CD1c-positive myeloid dendritic cell (primary cell): ENCODE measurements at regions not wholly inside any gene's neighbourhood (a gene's known extent, or its start where the extent isn't known, plus 50 kb on each side); places are given as distances from the start of the nearest gene placed in this dataset.

Experiments
- DNase-seq: peaks from one replicate; pipeline ENCODE4 v3.0.0-alpha.2; 2016; ENCODE audit errors: extremely low spot score

DNA sequence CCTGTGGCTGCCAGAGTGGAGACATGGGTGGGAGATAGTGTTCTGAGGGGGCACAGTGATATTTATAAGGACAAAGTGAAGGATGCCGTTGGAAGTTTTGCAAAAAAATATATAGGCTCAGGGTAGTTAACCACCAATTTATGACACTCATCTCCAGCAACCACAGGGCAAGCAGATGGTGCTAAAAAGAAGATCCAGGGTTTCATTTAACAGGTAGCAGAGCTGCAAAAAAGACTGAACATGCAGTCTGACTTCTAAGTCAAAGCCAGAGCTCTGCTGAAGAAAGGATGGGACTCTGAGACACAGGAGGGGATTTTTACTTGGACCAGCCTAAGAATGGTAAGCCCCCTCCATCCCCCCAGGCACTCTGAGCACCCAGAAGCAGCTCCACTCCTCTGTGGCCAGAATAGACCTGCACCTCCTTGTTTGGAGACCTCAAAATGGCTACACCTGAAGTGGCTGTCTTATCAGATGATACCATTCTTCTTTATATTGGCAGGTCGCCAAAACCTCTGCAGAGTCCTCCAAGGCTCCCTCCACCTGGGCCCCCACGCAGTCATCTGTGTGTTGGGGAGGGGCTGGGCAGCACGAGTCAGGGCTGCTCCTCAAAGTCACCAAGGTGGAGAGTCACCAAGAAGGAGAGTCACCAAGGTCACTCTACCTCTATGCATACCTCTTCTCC is 161.4 kb upstream of the FAM9B start:
- no peak for DNase-seq

DNA sequence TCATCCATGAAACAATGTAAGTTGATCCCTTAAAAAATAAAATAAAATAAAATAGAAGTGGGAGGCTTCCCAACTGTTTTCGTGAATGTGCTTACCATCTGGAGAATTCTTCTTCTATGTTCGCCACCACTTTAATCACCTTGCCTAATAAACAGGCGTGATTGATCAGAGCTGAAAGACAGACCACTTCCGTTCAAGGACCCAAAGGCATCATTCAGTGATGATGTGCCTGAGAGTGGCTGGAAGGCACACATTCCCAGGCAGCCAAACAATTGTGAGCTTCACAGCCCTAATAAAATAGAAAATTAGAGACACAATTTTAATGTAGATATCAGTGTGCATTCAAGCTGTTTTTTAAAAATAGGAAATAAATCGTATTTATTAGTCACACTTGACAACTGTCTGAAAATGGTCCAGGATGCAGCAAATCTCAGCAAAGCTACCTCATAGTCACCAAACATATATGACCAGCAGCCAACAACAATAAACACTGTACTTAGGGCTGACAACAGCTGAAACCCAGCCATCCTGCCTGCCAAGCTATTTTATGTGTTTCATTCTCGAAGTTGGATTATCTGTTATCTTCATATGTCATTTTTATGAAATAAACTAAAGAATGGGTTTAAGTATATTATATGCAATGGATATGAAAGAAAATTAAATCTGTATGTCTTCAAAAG is 163.2 kb upstream of the FAM9B start:
- no peak for DNase-seq

DNA sequence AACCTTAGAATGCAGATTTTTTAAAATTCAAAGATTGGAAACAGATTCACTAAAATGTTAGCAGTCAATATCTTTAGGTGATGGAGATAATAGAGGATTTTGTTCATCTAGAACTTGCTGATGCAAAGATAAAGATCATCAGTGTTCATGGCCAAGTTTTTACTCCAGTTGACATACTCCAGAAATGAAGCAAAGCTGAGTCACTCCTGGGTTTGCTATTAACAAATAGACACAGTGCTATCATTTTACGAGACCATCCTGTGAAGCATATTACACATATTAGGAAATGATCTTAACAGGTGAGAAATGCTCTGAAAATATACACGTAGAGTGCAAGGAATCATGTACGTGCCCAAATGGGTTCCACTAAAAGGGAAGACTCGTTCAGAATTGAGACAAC is 170.6 kb upstream of the FAM9B start:
- no peak for DNase-seq

DNA sequence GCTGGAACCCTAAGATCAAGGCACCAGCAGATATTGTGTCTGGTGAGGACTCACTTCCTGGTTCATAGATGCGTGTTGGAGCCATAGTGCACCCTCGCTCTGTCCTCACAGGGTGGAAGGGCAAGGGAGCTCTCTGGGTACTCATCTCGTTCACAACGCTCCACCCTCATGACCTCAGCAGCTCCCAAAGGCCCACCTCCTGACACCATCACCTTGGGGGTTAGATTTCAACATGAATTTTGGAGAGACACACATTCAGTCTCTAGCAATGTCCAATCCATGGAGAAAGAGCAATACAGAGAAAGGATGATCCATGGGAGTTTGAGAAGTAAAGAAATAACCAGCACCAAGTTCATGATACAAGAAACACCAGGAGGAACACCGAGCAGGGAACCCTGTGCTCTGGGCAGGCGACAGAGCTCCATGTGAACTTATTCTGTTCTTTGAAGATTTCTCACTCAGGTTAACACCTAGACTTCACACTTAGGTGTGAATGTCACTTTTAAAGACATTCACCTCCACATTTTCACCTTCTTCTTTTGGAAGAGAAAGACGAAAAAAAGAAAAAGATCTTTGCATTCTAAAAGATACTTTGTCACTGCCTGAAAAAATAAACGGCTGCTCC is 171.8 kb upstream of the FAM9B start:
- no peak for DNase-seq

DNA sequence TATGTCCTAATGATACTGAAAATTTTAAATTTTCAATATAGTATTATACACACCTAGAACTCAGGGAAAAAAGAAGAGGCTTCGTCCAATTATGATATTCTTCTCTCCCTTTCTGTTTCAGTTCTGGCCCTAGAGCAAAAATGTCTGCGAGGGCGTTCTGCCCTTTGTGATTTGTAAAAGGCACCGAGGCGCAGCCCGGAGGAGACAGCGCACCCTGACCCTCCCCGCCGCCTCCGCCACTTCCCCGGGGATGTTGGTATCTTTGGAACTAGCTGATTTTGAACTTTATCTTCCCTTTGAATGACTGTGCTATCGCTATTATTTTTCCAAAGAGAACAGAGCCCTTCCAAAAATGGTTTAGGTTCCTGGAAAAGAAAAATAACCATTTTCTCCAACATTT is 173.2 kb upstream of the FAM9B start:
- DNase-seq = no peak

DNA sequence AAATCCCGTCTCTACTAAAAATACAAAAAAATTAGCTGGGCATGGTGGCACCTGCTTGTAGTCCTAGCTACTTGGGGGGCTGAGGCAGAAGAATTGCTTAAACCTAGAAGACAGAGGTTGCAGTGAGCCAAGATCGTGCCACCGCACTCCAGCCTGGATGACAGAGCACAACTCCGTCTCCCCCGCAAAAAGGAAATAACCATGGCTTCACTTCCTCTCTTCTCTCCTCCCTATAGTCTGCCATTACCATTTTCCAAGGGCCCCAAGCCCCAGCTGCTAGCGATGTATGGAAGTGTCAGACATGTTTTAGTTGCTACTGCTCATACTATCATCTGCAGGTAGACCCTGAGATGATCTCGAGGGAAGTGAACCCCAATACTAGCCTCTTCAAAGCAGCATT is 177.3 kb upstream of the FAM9B start:
- no peak for DNase-seq

DNA sequence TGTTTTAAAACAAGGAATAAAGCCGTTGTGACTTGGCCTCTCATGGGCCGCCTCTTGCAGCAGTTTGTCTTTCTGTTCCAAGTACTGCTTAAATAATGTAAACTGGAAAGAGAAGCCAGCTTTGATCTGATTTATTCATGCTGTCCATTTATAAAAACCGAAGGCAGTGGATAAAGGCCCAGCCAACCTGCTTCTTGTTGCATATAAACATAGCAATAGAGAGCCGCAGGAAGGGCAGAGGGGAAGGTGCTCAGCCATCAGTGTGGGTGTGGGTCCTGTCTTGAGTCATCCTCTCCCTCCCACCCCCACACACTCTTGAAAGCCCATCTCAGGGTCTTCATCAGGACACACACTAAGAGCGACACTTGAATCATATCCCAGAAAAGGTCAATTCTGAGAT is 187.9 kb upstream of the FAM9B start:
- no peak for DNase-seq

DNA sequence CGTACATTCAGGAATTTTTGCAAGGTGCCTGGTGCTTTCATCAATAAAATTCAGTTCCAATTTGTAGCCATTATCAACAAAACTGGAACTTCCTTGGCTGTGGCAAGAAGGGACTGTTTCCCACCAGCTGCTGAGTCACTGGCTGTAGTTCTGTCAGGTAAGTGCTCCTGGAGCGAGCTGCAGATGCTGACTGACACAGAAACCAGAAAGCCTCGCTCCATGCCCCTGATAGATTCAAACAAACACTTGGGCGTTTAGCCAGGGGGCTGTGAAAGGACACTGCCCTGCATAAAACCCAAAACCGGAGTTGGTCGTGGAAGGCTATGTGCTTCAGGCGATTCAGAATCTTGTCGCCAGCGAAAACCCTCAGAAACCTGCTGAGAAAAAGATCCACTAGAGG is 188.4 kb upstream of the FAM9B start:
- no peak for DNase-seq

DNA sequence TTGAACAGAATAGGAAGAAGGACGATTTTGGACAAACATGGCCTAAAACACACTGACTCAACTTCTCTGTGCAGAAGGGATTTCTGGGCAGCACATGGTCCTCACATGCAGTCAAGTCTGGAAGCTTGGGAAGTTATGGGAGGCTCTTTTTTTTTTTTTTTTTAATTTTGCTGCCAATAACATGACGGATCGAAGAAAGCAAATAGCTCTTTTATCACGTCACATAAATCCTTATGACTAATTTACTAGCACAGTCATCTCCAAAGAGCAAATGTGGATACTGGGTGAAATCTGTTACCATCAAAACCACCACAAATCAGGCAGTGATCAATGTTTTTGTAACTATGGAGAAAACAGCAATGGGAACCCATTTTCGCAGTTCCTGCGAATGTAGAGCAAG is 193.3 kb upstream of the FAM9B start:
- DNase-seq = no peak

DNA sequence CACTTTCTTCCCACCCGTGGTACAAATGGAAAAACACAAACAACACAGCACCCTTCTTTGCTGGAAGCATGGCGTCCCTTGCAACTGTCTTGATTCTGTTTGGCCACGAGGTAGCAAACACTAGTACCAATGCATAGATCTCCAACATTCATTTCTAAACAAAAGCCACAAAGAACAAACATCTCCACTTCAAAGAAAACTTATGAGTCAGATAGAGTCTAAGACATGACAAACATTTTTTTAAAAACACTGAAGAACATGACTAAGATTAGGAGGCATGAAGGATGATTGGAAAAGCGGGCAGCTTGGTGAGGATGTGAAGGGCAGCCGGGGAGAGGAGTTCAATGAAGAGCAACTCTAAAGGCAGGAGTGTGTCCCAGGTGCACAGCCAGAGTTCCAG is 197.6 kb upstream of the FAM9B start:
- DNase-seq = no peak

DNA sequence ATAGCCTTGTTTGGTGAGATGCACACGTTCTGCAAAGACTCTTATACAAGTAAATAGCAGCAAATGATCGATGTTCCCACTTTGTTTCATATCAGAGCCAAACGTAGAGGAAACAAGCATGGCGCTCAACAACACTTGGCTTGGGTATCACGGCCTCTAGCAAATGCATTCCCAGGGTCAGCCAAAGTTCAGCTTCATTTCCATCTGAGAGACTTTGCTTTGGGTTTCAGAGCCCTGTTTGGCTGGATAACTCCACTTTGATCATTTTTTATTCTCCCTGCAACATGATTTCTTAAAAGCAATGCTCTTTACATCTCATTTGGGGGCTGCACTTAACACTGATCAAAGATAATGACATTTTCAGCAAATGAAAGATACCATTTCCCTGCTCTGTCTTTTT is 199.2 kb upstream of the FAM9B start:
- no peak for DNase-seq

DNA sequence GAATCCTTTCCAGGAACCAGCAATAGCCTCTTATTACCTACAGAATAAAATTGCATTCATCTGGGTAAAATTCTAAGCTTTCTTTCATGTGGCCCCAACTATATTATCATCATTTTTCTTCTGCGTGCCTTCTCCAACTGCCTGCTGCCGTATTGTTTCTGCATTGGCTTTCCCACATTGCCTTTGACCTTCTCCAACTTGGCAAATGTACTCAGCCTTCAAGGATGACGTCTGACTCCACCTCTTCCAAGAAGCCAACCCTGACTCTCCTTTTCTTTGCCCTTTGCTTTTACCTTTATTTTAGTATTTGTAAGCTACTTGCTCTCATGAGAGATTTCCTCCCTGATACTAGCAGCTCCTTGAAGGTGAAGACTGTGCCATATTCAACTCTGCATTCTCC is 200.4 kb upstream of the FAM9B start:
- DNase-seq = no peak

DNA sequence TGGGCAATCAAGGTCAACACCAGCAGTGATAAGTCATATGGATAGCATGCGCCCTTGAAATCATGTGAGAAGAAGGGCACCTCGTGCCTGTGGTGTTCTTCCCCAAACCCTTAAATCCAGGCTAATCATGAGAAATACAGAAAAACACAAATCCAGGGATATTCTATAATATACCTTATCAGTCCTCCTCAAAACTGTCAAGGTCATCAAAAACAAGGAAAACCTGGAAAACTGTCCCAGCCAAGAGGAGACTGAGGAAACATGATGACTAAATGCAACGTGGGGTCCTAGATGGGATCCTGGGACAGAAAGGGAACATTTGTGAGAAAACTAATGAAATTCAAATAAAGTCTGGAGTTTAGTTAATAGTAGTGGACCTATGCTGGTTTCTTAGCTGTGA is 201.8 kb upstream of the FAM9B start:
- DNase-seq = no peak

DNA sequence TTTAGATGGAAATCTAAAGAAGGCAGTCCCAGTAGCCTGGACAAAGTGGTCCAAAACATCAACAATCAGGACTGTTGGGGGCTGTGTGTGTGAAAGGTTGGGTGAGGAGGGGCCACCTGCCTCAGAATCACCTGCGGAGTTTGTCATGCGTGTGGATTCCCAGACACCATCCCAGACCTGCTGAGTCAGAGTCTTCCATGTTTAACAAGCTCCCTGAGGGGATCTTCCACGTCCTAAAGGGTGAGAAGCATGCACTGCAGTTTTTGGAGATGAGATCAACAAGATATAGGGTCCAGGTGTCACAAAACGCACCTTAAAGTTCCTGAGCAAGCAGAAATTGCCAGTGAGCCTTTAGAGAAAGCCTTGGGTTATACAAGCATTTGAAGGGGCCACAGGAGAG is 207.0 kb upstream of the FAM9B start:
- no peak for DNase-seq

DNA sequence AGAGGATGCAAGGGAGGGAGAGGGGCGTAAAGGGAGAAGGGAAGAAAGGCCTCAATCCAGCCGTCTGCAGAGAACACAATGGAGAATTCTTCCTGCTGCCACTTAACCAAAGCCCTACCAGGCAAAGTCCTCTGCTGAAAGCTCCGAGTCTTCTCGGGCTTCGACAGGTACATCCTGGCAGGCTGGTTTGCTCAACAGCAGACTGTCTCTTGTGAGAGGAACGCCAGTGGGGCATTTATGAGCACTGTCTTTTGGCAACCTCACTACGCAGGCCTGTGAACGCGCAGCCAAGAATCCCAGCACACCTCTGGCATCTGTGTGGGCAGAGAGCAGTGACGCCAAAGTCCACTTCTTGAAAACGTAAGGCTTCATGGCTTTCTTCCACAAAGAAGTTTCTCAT is 207.5 kb upstream of the FAM9B start:
- no peak for DNase-seq

DNA sequence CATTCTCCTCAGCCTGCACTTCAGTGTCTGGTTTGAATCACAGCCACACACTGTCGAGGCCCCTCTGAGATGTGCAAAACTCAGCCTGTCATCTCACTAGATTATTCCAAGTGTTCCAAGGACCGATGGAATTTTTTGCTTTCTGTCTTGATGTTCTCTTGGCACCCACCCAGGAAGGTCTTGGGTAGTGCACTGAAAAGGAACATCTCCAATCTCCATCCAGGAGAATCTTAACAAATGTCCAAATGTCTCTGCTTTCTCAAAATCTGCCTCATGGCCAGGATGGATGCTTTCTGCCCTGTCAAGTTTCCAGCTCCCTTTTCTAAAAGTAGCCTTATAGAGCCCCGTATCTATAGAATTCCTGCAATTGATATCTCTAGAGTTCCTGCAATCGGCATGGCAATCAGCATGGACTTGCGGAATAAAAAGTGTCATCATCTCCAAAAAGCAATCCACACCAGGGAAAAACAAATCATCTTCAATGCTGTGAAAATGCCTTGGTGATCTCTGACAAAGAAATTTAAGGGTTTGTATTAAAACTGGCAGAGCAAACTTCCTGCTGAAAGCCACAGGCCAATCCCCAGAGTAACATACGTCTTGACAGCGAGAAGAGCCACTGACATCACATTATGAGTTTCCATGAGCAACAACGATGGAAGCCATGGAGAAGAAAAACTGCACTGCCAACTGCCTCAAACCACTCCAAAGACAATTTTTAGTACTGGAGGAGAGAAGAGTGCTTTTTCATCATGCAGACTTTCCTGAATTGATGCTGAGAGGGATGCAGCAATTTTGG is 215.3 kb upstream of the FAM9B start:
- no peak for DNase-seq

DNA sequence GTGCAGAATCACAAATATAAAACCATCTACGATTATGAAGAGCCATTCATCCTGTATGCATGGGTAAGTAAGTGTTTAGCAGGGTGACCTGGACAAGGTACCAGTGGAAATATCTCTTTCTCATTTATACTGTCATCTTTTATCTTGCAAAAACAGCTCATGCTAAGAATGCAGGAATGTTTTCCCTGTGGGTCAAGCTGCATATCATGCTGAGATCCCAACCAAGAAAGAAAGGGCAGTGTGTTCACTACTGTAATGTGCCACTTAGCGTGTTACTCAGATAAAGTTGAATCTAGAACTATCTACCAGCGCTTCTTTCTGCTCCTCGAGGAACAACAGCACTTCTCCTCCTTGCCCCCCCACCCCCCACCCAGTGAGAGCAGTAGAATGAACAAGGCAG is 212.7 kb upstream of the TBL1X start:
- no peak for DNase-seq

DNA sequence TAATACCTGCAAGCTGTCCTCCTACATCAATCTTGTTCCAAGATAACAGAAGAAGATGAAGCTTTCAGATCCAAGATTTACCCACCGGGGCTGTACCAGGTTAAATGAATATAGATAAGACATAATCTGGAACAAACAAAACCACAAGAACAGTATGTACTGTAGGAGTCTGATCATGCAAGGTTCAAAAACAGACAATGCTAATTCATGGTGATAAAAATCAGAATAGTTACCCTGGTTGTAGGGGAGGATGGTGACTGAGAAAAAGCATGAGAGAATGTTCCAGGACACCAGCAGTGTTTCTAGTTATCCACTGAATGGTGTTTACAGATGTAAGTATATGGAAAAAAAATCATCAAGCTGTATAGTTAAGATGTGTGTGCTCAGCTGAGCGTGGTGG is 211.6 kb upstream of the TBL1X start:
- no peak for DNase-seq

DNA sequence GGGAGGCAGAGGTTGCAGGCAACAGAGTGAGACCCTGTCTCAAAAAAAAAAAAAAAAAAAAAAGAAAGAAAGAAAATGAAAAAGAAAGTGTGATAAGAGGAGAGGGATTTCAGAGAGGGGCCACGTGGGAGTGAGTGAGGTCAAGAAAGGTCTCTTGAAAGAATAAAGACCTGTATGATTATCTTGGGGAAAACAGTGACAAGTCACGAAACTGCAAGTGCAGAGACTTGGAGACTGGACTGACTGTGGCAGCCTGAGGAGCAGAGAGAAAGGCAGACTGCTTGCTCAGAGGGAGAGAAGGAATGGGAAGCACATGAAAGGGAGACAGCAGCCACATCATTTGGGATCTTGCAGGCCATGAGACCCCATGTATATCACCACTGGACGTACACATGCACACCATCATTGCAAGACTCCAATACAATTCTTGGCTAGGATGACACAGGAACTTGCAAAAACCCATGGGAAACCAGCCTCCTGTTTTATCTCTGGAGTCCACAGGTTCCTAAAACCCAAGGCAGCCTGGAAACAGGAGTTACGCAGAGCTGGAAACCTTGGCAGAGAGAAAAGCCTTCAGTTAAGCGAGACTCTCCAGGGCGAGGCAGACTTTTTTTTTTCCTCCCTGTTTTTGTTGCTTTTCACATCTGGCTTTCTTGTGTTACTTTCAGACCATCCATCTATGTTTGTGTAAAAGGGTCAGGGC is 207.0 kb upstream of the TBL1X start:
- DNase-seq = no peak

DNA sequence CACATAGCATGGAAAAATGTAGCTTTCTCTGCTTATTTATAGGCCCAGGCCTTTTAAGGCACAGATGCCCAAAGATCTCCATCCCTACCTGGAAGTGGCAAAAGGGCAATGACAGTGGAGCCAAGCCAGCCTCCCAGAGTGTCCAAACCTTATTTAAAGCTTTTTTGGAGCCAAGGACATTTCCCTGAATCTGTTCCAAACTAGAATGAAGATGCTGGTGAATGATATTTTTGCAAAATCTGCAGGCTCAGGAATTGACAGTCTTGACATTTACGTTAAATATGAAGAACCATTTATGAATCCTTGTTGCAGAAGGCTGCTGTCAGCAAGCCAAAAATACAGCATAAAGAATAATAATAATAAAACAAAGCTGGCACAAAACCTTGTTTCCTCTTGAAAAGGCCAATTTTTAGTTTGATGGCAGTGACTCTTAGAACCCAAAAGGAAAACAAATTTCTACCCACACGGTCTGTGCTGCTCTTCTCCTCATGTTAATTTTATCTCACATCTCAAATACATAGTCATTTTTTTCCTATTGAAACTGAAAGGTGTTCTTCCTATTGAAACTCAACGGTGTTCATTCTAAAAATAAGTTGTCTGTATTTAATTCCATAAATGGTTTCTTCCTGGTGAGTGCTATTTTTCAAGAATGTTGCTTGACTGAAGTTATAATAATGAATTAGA is 206.3 kb upstream of the TBL1X start:
- no peak for DNase-seq

DNA sequence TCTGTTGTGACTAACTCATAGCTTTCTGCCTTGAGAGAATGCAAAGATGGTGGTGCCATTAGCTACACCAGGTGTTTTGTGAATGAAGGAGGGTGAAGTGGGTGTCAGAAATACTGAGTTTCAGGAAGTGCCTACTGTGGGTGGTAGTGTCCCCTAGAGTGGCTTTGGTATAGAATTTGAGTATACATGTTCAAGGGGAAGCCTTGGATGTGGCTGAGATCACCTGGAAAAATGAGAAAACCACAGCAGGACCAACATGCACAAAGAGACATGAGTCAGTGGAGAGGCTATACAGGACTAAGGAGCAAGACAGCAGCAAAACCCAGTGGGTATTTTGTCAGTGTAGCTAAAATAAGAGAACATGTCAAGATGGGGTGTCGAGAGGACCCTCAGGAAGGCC is 204.3 kb upstream of the TBL1X start:
- DNase-seq = no peak

DNA sequence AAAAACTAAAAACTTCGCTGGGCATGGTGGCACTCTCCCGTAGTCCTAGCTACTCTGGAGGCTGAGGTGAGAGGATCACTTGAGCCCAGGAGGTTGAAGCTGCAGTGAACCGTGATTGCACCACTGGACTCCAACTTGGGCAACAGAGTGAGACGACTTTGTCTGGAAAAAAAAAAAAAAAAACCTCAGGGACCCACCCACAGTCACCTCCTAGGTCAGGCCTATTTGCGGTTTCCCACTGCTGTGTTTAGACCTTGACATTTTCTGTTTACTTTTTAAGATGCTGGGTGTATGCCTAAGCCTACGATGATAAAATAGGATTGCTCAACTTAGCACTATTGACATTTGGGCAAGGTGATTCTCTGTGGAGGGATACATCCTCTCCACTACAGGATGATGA is 197.4 kb upstream of the TBL1X start:
- no peak for DNase-seq
